Testis (tissue), 2 donors: ENCODE measurements at regions not wholly inside any gene's neighbourhood (a gene's known extent, or its start where the extent isn't known, plus 50 kb on each side); places are given as distances from the start of the nearest gene placed in this dataset.

Experiments used
- DNase-seq: peaks from one replicate; pipeline ENCODE4 v3.0.0-alpha.2; 2019
- H3K27ac ChIP-seq, 2 donors: fragments of 200-600 bp; sonication (generic); one replicate each; pipeline ENCODE4 v1.5.1; 2019
- H3K27me3 ChIP-seq: fragments of 200-600 bp; sonication (generic); one replicate; pipeline ENCODE4 v1.5.1; 2019
- H3K36me3 ChIP-seq: fragments of 200-600 bp; sonication (generic); one replicate; pipeline ENCODE4 v1.5.1; 2017; ENCODE audit warnings: low read depth; ENCODE audit errors: missing control alignments
- H3K4me1 ChIP-seq: fragments of 200-600 bp; sonication (generic); one replicate; pipeline ENCODE4 v1.5.1; 2019
- H3K4me3 ChIP-seq, 2 donors: fragments of 200-600 bp; sonication (generic); one replicate each; pipeline ENCODE4 v1.5.1; 2017 to 2019
- H3K9me3 ChIP-seq: fragments of 200-600 bp; sonication (generic); one replicate; pipeline ENCODE4 v1.5.1; 2017
- POLR2A ChIP-seq: fragments of 450-650 bp; IDR thresholded peaks from one replicate; pipeline ENCODE4 v1.6.1; 2017; ENCODE audit warnings: antibody characterized with exemption, mild to moderate bottlenecking, moderate library complexity
- WGBS, 2 donors: methylation state at CpG; one replicate each; pipeline ENCODE4 v1.1.5; 2018; 5-methylcytosine and 5-hydroxymethylcytosine counted together
- intact Hi-C: fragments of 100-400 bp; cut with DNase I; formaldehyde crosslinking; loops from one replicate; pipeline ENCODE4 v1.15.1; 2023; ENCODE audit warnings: low total_unique reads
- TF ChIP-seq, protein P1 (sequence below), 3 experiments: fragments of 450-650 bp in 2 of 3; fragments of 200-600 bp in 1 of 3; sonication (generic) in 1 of 3; IDR thresholded peaks; one replicate each; pipeline ENCODE4 v1.5.1; 2016 to 2019; ENCODE audit warnings: antibody characterized with exemption in 3 of 3, mild to moderate bottlenecking in 2 of 3, moderate library complexity in 1 of 3

DNA sequence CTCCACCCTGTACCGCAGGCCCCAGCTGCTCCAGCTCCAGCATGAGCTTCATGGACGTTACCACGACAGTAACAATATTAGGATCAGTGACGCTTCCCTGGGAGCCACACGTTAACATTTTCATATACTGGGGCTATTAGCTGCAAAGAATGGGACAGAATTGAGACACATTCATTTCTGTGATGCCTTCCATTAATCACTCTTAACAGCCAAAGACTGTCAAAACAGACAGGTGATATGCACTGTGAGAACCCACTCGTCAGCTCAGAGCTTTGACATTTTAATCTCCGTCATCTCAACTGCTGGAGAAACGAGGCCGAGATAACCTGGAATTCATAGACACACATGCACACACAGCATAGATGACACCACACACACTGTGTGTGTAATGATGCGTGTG lies 408.4 kb upstream of the SHH start:
- no peak for DNase-seq
- Histone ChIP-seq H3K36me3 (no peaks in the 10 kb centered on the region), H3K4me3 (no peak overlapping the region), H3K27me3 (no peaks in the 10 kb centered on the region), H3K27ac (no peak overlapping the region), H3K4me1 (no peaks in the 10 kb centered on the region), H3K9me3 (no peaks in the 10 kb centered on the region)
- TF ChIP-seq, protein P1, sequence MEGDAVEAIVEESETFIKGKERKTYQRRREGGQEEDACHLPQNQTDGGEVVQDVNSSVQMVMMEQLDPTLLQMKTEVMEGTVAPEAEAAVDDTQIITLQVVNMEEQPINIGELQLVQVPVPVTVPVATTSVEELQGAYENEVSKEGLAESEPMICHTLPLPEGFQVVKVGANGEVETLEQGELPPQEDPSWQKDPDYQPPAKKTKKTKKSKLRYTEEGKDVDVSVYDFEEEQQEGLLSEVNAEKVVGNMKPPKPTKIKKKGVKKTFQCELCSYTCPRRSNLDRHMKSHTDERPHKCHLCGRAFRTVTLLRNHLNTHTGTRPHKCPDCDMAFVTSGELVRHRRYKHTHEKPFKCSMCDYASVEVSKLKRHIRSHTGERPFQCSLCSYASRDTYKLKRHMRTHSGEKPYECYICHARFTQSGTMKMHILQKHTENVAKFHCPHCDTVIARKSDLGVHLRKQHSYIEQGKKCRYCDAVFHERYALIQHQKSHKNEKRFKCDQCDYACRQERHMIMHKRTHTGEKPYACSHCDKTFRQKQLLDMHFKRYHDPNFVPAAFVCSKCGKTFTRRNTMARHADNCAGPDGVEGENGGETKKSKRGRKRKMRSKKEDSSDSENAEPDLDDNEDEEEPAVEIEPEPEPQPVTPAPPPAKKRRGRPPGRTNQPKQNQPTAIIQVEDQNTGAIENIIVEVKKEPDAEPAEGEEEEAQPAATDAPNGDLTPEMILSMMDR (IDR thresholded peaks at IDR 0.05) = no peak
- TF ChIP-seq POLR2A = no peak
- 83 to 87% methylated on average over 10 of the region's 10 CpGs for WGBS, 2 donors
- intact Hi-C loops = no loop called here

DNA sequence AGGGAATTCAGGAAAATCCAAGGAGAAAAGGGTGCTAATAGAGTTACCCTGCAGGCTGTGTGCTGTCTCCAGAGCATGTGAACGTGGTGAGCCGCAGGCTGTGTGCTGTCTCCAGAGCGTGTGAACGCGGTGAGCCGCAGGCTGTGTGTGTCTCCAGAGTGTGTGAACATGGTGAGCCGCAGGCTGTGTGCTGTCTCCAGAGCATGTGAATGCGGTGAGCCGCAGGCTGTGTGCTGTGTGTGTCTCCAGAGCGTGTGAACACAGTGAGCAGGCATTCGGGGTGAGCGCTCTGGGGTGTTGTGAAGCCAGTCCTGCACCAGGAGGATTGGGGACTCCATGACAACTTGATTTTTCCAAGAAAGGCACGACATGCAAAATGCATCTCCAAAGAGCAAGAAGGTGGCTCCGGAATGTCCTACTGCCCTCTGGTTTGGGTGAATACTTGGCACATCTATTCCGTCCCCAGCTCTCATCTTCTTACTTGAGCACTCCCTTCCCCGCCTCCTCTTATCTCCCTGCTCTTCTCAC lies 407.9 kb upstream of the SHH start:
- intact Hi-C loops = no loop called here
- no peaks in the 10 kb centered on the region for H3K36me3 ChIP-seq
- H3K4me1 ChIP-seq = no peaks in the 10 kb centered on the region
- H3K9me3 ChIP-seq = no peaks in the 10 kb centered on the region
- no peaks in the 10 kb centered on the region for H3K27me3 ChIP-seq
- TF ChIP-seq, protein P1 (IDR thresholded peaks at IDR 0.05) = no peak
- no peak for TF ChIP-seq POLR2A
- no peak overlapping the region for H3K4me3 ChIP-seq
- DNase-seq = no peak
- no peak overlapping the region for H3K27ac ChIP-seq
- 89 to 90% methylated on average over 16 of the region's 16 CpGs for WGBS, 2 donors

DNA sequence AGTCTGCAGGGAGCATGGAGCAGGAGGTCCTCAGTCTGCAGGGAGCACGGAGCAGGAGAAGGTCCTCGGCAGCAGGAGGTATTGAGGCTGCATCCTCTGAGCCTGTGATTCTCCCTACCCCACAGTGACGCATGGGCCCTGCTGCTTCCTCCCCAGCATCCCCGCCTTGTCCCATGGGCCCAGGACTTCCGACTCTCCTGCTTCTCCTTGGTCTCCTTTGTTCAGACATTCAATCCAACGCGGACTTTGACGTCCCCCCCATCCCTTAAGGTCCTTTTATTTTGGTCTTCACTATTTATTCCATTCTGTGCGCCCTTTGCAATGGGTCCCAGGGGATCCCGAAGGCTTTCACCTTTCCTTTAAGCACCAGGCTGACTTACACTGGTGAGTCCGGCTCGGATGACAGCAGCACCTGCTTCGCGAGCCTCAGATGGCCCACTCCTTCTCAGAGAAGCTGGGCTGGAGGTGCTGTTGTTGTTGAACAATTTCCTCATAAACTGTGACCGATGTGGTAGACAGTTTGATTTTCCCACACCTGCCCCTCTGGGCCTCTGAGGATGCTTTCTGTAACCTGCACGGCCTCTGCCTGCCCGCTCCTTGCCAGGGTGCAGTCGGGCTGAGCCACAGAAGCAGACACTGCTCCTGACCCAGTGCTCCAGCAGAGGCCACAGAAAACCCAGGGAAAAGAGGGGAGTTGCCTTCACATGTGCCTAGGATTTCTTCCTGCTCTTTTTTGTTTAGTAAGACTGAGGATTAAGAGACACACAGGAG lies 407.2 kb upstream of the SHH start:
- intact Hi-C loops = no loop called here
- DNase-seq = no peak
- no peaks in the 10 kb centered on the region for H3K4me1 ChIP-seq
- 88 to 91% methylated on average over 18 of the region's 18 CpGs for WGBS, 2 donors
- H3K27ac ChIP-seq = no peak overlapping the region
- H3K4me3 ChIP-seq = no peak overlapping the region
- H3K9me3 ChIP-seq = no peaks in the 10 kb centered on the region
- no peaks in the 10 kb centered on the region for H3K27me3 ChIP-seq
- H3K36me3 ChIP-seq = no peaks in the 10 kb centered on the region
- TF ChIP-seq POLR2A = no peak
- TF ChIP-seq, protein P1 (IDR thresholded peaks at IDR 0.05) = no peak

DNA sequence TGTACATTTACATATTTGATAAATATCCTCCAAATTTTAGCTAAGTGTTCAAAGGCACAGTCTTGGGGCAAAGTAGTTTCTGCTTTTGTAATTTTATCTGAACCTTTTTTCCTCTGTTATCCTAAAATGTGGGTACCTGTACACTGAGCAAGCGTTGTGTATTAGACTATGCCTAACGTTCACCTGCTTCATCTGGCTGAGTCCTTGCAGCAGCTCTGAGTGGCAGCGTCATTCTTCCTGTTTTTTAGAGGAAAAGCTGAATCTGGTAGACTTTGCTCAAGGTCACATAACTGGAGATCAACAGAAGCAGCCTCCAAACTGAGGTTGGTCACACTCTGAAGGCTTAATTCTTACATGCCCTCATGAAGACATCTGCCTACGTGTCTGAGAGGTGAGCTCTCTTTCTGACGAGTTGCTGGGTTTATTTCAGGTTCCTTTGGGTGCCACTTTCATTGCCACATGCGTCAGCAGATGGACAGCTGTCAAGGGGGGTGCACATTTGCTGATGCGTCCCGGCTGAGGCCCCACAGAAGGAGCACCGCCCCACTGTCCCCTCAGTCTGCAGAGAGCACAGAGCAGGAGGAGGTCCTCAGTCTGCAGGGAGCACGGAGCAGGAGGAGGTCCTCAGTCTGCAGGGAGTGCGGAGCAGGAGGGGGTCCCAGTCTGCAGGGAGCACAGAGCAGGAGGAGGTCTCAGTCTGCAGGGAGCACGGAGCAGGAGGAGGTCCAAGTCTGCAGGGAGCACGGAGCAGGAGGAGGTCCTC lies 406.5 kb upstream of the SHH start:
- H3K4me3 ChIP-seq = no peak overlapping the region
- H3K27me3 ChIP-seq = no peaks in the 10 kb centered on the region
- no peak overlapping the region for H3K27ac ChIP-seq
- no peaks in the 10 kb centered on the region for H3K36me3 ChIP-seq
- WGBS, 2 donors = 66 to 75% methylated on average over 13 of the region's 13 CpGs
- no peak for TF ChIP-seq POLR2A
- TF ChIP-seq, protein P1 (IDR thresholded peaks at IDR 0.05) = no peak
- DNase-seq = no peak
- H3K4me1 ChIP-seq = no peaks in the 10 kb centered on the region
- intact Hi-C loops = no loop called here
- no peaks in the 10 kb centered on the region for H3K9me3 ChIP-seq
